GM19468 (cell line): ENCODE measurements at regions not wholly inside any gene's neighbourhood (a gene's known extent, or its start where the extent isn't known, plus 50 kb on each side); places are given as distances from the start of the nearest gene placed in this dataset.
"Not testable (repeated sequence)": the region's sequence is repeated elsewhere in the genome, so short reads cannot be mapped to it uniquely, and the experiment has no call there.

Experiments
- ATAC-seq: cut with Tn5 transposase; IDR thresholded peaks from one replicate; pipeline ENCODE4 v1.9.1; 2021; ENCODE audit warnings: mild to moderate bottlenecking, moderate library complexity, moderate number of reproducible peaks; ENCODE audit not compliant: unreplicated experiment; ENCODE audit errors: extremely low read depth

DNA sequence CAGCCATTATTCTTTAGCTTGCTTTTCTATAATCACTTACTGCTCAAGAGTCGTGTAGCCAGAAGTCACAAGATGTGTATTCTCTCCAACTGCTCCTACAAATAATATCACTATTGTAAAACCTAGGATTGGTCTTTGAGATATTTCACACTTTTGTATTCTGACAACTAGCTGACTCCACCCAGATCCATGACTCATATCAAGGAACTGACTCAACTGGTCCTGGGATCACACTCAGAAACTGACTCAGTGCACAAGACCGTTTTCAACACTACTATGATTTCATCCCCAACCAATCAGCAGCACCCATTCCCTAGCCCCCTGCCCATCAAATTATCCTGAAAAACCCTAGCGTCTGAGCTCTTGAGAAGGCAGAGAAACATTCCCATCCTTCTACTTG lies 56.5 kb upstream of the ORC5 start:
- no peak for ATAC-seq

DNA sequence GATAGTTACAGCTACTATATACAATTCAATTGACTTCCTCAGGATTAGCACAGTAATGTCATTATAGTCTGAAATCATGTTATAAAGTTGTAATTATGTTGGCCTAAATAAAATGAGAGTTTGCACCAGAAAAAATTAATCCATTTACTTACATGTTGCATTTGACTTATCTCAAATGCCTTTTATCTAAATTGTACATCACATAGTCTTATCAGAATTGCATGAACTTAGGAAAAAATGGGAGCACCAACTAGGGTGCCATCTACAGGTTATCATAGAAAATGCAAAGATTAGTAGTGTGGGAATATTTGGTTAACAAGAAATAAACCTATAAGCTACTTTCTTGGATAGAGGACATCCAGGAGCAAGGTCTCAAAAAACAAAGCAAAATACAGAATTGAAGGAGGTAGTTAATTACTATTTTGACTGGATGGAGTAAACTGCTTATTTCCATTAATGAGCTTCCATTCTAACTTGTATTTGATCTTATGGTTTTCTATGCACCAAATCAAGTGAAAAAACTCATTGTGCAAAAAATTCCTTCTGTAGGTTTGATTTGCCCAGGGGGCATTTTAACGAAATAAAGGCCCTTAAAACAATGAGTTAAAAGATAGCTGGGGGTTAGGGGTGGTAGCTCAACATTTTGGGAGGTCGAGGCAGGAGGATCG lies 60.0 kb upstream of the ORC5 start:
- no peak for ATAC-seq

DNA sequence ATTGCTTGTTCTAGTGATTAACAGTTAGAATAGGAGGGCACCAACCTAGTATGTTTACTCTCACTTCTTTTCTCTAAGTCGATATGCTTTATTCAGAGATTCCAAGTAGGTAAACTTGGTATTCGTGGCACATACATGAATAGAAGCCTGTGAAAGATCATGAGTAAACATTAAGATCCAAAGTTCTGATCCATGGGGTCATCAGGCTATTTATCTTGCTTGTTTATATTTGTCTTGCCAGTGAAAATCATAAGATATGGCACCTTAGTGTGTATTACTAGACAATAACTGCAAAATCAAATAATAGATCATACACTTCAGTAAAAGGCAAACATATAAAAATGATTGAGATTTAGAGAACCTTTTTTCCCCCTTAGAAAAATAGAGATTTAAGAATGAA lies 56.5 kb upstream of the LHFPL3 start:
- ATAC-seq, result no peak

DNA sequence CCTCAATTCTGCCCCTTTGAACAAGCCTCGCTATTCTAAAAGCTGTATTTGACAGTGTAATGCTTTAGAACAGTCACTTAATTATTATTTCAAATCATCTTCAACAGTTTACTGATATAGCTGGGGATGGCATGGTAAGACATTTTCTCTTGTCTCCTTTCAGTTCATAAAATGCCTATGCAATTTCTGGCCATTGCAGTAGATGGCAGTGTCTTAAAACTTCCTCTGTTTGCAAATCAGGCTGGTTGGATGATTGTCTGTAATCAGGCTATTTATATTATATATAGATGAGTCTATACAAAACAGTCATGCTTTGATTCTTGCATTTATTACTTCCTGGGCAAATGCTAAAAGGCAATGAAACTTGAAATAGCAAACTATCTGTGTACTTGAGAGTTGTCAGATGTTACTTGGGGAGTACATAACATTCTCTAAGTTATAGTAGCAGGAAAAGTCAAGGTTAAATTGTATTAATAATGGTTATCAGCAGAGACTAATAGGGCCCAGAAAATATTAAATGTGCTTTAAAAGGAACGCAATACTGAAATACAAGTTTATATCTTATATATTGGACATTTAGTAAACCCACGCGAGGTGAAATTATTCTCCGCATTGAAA lies 55.5 kb upstream of the LHFPL3 start:
- ATAC-seq, result peak; percentile 39

DNA sequence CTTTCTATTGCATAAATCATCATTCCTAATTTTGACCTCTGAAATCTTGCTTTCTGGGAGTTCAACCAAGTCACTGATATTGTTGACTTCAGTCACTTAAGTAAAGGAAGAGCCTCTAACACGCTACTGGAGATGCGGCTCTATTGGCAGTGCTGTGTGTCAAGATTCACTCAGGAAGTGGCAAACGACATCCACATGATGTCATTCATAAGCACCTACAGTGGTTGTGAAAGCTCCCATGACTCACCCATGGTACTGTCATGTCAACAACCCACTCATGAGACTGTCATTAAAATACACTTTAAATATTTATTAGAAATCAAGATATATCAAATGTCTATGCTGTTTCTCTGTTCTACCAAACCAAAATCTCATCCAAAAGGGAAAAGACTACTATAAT lies 52.5 kb upstream of the LHFPL3 start:
- ATAC-seq, result no peak

DNA sequence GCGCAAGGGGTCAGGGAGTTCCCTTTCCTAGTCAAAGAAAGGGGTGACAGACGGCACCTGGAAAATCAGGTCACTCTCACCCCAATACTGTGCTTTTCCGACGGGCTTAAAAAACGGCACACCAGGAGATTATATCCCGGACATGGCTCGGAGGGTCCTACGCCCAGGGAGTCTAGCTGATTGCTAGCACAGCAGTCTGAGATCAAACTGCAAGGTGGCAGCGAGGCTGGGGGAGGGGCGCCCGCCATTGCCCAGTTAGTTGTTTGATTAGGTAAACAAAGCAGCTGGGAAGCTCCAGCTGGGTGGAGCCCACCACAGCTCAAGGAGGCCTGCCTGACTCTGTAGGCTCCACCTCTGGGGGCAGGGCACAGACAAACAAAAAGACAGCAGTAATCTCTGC lies 51.7 kb upstream of the LHFPL3 start:
- ATAC-seq, result not testable (repeated sequence)
